Smooth muscle cell (in vitro differentiated cells): ENCODE measurements at regions not wholly inside any gene's neighbourhood (a gene's known extent, or its start where the extent isn't known, plus 50 kb on each side); places are given as distances from the start of the nearest gene placed in this dataset.

ENCODE experiments used
- DNase-seq: peaks from one replicate; lab custom pipeline; 2025; ENCODE audit not compliant: unreplicated experiment; lab: John Stamatoyannopoulos, UW
- H2AFZ ChIP-seq: fragments of 200-600 bp; sonication (generic); 2 replicates; pipeline ENCODE4 v1.6.0; 2016; ENCODE audit warnings: antibody characterized with exemption, low read depth, mild to moderate bottlenecking
- H3F3A ChIP-seq: fragments of 200-600 bp; sonication (generic); 2 replicates; pipeline ENCODE4 v1.6.0; 2017; ENCODE audit warnings: antibody characterized with exemption, low read depth
- H3K27ac ChIP-seq: fragments of 200-600 bp; sonication (generic); 2 replicates; pipeline ENCODE4 v1.5.1; 2016; ENCODE audit warnings: low read depth, mild to moderate bottlenecking
- H3K27me3 ChIP-seq: fragments of 200-600 bp; sonication (generic); 2 replicates; pipeline ENCODE4 v1.6.1; 2016; ENCODE audit warnings: low read depth, mild to moderate bottlenecking
- H3K36me3 ChIP-seq: fragments of 200-600 bp; sonication (generic); 2 replicates; pipeline ENCODE4 v1.5.1; 2016; ENCODE audit warnings: low read depth
- H3K4me1 ChIP-seq: fragments of 200-600 bp; sonication (generic); 2 replicates; pipeline ENCODE4 v1.5.1; 2016; ENCODE audit warnings: low read depth
- H3K4me2 ChIP-seq: fragments of 200-600 bp; sonication (generic); 2 replicates; pipeline ENCODE4 v1.6.0; 2016; ENCODE audit warnings: mild to moderate bottlenecking
- H3K4me3 ChIP-seq: fragments of 200-600 bp; sonication (generic); 2 replicates; pipeline ENCODE4 v1.5.1; 2016; ENCODE audit warnings: mild to moderate bottlenecking
- H3K79me2 ChIP-seq: fragments of 200-600 bp; sonication (generic); 2 replicates; pipeline ENCODE4 v1.6.0; 2016; ENCODE audit warnings: low read depth, mild to moderate bottlenecking
- H3K9ac ChIP-seq: fragments of 200-600 bp; sonication (generic); 2 replicates; pipeline ENCODE4 v1.6.0; 2016; ENCODE audit warnings: low read depth
- H3K9me3 ChIP-seq: fragments of 200-600 bp; sonication (generic); replicated peaks from 2 replicates; pipeline ENCODE4 v1.5.1; 2016; ENCODE audit warnings: low read depth
- H4K20me1 ChIP-seq: fragments of 200-600 bp; sonication (generic); 2 replicates; pipeline ENCODE4 v1.6.0; 2016; ENCODE audit warnings: low read depth
- WGBS: methylation state at CpG from one replicate; pipeline ENCODE4 v1.1.7; 2016; ENCODE audit warnings: low lambda C conversion rate; 5-methylcytosine and 5-hydroxymethylcytosine counted together
- TF ChIP-seq, protein P1 (sequence below): fragments of 200-600 bp; sonication (generic); IDR thresholded peaks from 2 replicates; pipeline ENCODE4 v1.5.1; 2017; ENCODE audit warnings: borderline replicate concordance, mild to moderate bottlenecking, antibody characterized with exemption; ENCODE audit not compliant: insufficient read depth, poor library complexity, severe bottlenecking

DNA sequence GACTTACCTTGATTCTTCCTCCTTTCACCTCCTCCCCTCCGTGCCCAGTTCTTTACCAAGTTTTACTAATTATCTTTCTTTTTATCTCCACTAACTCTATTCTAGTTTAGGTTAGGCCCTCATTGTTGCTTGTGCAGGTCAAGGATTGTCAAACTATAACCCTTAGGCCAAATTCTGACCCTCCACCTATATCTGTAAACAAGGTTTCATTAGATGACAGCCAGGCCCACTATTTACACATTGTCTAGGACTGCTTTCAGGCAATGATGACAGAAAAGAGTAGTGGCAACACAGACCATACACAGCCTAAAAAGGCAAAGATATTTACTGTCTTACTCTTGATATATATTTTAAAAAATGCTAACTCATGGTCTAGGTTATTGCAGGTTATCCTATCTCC, 212.0 kb downstream of the RAD51AP2 start:
- TF ChIP-seq, protein P1, sequence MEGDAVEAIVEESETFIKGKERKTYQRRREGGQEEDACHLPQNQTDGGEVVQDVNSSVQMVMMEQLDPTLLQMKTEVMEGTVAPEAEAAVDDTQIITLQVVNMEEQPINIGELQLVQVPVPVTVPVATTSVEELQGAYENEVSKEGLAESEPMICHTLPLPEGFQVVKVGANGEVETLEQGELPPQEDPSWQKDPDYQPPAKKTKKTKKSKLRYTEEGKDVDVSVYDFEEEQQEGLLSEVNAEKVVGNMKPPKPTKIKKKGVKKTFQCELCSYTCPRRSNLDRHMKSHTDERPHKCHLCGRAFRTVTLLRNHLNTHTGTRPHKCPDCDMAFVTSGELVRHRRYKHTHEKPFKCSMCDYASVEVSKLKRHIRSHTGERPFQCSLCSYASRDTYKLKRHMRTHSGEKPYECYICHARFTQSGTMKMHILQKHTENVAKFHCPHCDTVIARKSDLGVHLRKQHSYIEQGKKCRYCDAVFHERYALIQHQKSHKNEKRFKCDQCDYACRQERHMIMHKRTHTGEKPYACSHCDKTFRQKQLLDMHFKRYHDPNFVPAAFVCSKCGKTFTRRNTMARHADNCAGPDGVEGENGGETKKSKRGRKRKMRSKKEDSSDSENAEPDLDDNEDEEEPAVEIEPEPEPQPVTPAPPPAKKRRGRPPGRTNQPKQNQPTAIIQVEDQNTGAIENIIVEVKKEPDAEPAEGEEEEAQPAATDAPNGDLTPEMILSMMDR, result no peak
- Histone ChIP-seq H3K4me2 (peak overlapping the region; percentile 25), H3K27me3 (no peaks in the 10 kb centered on the region), H3K4me1 (peaks cover 8% of the 10 kb centered on the region), H2AFZ (no peak overlapping the region), H4K20me1 (no peaks in the 10 kb centered on the region), H3K4me3 (no peak overlapping the region), H3F3A (no peaks in the 10 kb centered on the region), H3K27ac (no peak overlapping the region), H3K36me3 (no peaks in the 10 kb centered on the region), H3K9me3 (no peaks in the 10 kb centered on the region), H3K9ac (no peak overlapping the region), H3K79me2 (no peaks in the 10 kb centered on the region)
- no peak for DNase-seq
- 96% methylated on average over 1 of the region's 1 CpG for WGBS

DNA sequence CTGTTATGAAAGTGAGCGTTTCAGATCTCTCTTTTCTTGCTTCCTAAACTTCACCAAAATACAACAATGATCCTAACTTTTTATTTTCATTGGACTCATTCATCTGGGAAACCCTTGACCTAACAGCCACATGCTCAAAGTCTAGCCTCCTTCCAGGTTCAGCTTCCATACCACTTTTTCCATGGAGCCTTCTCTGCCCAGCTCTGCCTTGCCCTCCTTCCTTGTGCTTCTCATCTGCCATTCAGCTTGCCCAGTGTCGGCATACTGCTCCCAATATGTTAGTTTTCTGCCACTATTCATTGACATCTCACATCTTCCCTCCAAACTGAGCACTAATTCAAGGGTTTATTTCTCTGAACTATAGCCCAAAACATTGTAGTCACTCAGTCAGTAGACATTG, 214.7 kb downstream of the RAD51AP2 start:
- no peak overlapping the region for H3K4me3 ChIP-seq
- no peaks in the 10 kb centered on the region for H3K27me3 ChIP-seq
- DNase-seq, result no peak
- peak overlapping the region; percentile 13 for H3K4me2 ChIP-seq
- no peaks in the 10 kb centered on the region for H3F3A ChIP-seq
- peak overlapping the region; percentile 11 for H3K27ac ChIP-seq
- no peak overlapping the region for H2AFZ ChIP-seq
- no peaks in the 10 kb centered on the region for H3K9me3 ChIP-seq
- H3K36me3 ChIP-seq, result no peaks in the 10 kb centered on the region
- no peaks in the 10 kb centered on the region for H4K20me1 ChIP-seq
- TF ChIP-seq, protein P1, result no peak
- H3K4me1 ChIP-seq, result peaks cover 5% of the 10 kb centered on the region
- H3K79me2 ChIP-seq, result no peaks in the 10 kb centered on the region
- H3K9ac ChIP-seq, result no peak overlapping the region
- 64% methylated on average over 2 of the region's 2 CpGs for WGBS

DNA sequence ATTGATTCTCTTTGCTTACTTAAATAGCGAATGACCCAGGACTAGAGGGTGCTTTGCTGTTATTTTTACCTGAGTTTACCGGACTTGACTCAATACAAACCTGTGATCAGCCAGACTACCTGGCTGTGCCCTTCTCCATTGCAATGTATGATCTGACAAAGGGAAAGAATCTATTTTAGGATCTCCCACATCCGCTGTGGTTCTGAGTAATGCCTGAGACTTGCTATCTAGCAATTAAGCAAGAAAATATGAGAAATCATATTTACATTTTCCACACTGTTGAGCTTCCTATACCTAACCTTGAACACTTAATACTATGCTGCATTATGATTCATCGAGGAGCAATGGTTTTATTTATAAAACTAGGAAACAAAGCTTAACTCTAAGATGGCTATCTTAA, 215.2 kb downstream of the RAD51AP2 start:
- no peak for DNase-seq

DNA sequence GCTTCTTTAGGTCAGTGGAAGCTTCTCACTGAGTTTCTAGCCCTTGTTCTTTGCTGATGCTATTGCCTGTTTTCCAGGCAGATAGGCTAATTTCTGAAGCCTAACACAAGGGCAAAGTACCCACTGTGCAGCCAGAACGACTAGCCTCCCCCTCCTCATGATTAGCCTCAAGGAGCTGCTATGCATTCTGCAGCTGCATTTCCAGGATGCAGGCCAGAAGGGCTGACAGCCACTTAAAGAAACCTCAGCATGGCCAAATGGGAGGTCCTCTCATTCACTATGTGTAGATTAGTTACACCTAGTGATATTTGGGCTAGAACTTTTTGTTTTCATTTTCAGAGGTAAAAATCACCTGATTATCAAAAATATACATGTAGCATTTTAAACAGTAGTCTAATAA, 216.0 kb downstream of the RAD51AP2 start:
- no peak overlapping the region for H3K4me2 ChIP-seq

More for the DNA sequence above, 215.2 kb downstream of the RAD51AP2 start:
- Histone ChIP-seq H2AFZ (no peak overlapping the region), H3K4me1 (peaks cover 5% of the 10 kb centered on the region), H4K20me1 (no peaks in the 10 kb centered on the region), H3K27me3 (no peaks in the 10 kb centered on the region), H3K27ac (peak overlapping the region; percentile 11), H3K36me3 (no peaks in the 10 kb centered on the region), H3K4me3 (no peak overlapping the region), H3K79me2 (no peaks in the 10 kb centered on the region), H3F3A (no peaks in the 10 kb centered on the region), H3K4me2 (peak overlapping the region; percentile 13), H3K9me3 (no peaks in the 10 kb centered on the region), H3K9ac (no peak overlapping the region)
- 75% methylated on average over 4 of the region's 4 CpGs for WGBS
- TF ChIP-seq, protein P1, result no peak

More for the DNA sequence above, 216.0 kb downstream of the RAD51AP2 start:
- Histone ChIP-seq H3K9me3 (no peaks in the 10 kb centered on the region), H3K4me1 (peaks cover 5% of the 10 kb centered on the region), H3K27me3 (no peaks in the 10 kb centered on the region), H3K36me3 (no peaks in the 10 kb centered on the region), H3K79me2 (no peaks in the 10 kb centered on the region), H3F3A (no peaks in the 10 kb centered on the region), H3K9ac (no peak overlapping the region), H3K27ac (no peak overlapping the region), H4K20me1 (no peaks in the 10 kb centered on the region), H2AFZ (no peak overlapping the region), H3K4me3 (no peak overlapping the region)
- no peak for DNase-seq
- TF ChIP-seq, protein P1, result no peak
- WGBS, result 0% methylated on average over 1 of the region's 1 CpG
